ENCODE measurements at regions not wholly inside any gene's neighbourhood (a gene's known extent, or its start where the extent isn't known, plus 50 kb on each side); places are given as distances from the start of the nearest gene placed in this dataset.

DNA sequence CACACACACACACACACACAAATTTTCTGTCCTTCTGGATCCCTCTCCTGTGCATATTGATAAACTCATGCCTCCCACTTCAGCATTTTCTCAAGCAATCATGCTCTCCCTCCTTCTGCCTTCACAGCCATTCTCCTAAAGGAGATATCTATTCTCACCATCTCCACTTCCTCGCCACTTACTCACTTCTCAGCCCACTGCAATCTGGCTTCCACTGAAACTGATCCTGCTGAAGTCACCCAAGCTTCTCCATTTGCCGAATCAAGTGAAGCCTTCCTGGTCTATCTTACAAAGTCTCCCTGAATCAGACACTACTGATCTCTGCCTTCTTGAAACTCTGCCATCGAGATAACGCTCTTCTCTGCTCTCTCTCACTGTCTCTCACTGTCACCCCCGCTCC is 54.0 kb upstream of the GNAO1 start:
- no peaks in the 10 kb centered on the region for H4K20me1 ChIP-seq (ENCODE audit: control insufficient read depth, insufficient read depth)
- ATAC-seq = no peak
- no peak overlapping the region for H3K9ac ChIP-seq (ENCODE audit: control insufficient read depth, insufficient read depth, low read length)
- no peak overlapping the region for H3K27ac ChIP-seq (ENCODE audit: control insufficient read depth, insufficient read depth)
- no peak for DNase-seq (ENCODE audit: low read depth, low spot score)
- no peak overlapping the region for H3K4me2 ChIP-seq (ENCODE audit: control insufficient read depth, insufficient read depth)
- H3K4me3 ChIP-seq = no peak overlapping the region
- BruUV-seq (replicated peaks) = no TSS peak
- no peaks in the 10 kb centered on the region for H3K79me2 ChIP-seq (ENCODE audit: control insufficient read depth, insufficient read depth, low read length)
- H3K27me3 ChIP-seq (replicated peaks in 1 of 2; ENCODE audit: control insufficient read depth in 2 of 2, insufficient read depth in 2 of 2, low read length in 1 of 2) = no peaks in the 10 kb centered on the region; a peak in 1 of 4 replicates
- TF ChIP-seq NBN (IDR thresholded peaks at IDR 0.05) = no peak
- intact Hi-C loops (cut with micrococcal nuclease; ENCODE audit: unreplicated experiment) (no loop called here), in situ Hi-C loops (cut with MboI) (no loop called here)
- no peaks in the 10 kb centered on the region for H3K4me1 ChIP-seq (ENCODE audit: control insufficient read depth, insufficient read depth, low read length)
- no peaks in the 10 kb centered on the region for H3K36me3 ChIP-seq (ENCODE audit: control insufficient read depth in 2 of 2, insufficient read depth in 2 of 2, low read length in 1 of 2)
- FAIRE-seq = no peak
- CTCF ChIA-PET = no interaction called here
- H3K9me3 ChIP-seq (replicated peaks; ENCODE audit: control insufficient read depth, insufficient read depth, low read length) = no peaks in the 10 kb centered on the region
- WGBS (ENCODE audit: insufficient coverage, insufficient replicate concordance, low lambda C conversion rate, missing lambda C conversion rate) = 31% methylated on average over 5 of the region's 5 CpGs
- H2AFZ ChIP-seq (ENCODE audit: control insufficient read depth, low read depth, low read length) = no peak overlapping the region
- RAD21 ChIA-PET (ENCODE audit: unreplicated experiment) = no interaction called here
- SMC1A ChIA-PET (ENCODE audit: uncharacterized antibody, unreplicated experiment) = no interaction called here
- POLR2A ChIA-PET = no interaction called here

DNA sequence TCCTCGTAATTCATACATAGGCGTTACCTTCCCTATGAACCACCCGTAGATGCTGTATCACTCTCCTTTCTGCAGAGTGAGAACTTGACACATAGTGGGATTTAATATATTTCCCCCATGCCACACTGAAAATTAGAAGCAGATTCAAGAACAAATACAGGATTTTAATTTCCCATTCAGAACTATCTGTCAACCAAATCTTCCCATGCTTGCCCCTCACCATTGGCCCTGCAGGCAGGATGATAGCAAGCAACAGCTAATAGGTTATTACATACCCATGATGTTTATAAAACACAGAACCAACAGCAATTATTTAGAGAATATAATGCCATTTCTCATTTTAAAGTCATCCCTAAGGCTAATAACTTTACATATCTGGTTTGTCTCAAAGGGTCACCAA is 55.0 kb upstream of the GNAO1 start:
- RAD21 ChIA-PET (ENCODE audit: unreplicated experiment) = no interaction called here
- in situ Hi-C loops (cut with MboI) = no loop called here
- Histone ChIP-seq H3K27me3 (replicated peaks in 1 of 2; ENCODE audit: control insufficient read depth in 2 of 2, insufficient read depth in 2 of 2, low read length in 1 of 2) (no peaks in the 10 kb centered on the region; a peak in 1 of 4 replicates), H3K36me3 (ENCODE audit: control insufficient read depth in 2 of 2, insufficient read depth in 2 of 2, low read length in 1 of 2) (no peaks in the 10 kb centered on the region), H3K79me2 (ENCODE audit: control insufficient read depth, insufficient read depth, low read length) (no peaks in the 10 kb centered on the region), H3K9ac (ENCODE audit: control insufficient read depth, insufficient read depth, low read length) (no peak overlapping the region), H2AFZ (ENCODE audit: control insufficient read depth, low read depth, low read length) (no peak overlapping the region), H3K27ac (ENCODE audit: control insufficient read depth, insufficient read depth) (no peak overlapping the region), H4K20me1 (ENCODE audit: control insufficient read depth, insufficient read depth) (no peaks in the 10 kb centered on the region), H3K9me3 (replicated peaks; ENCODE audit: control insufficient read depth, insufficient read depth, low read length) (no peaks in the 10 kb centered on the region), H3K4me2 (ENCODE audit: control insufficient read depth, insufficient read depth) (no peak overlapping the region), H3K4me3 (no peak overlapping the region), H3K4me1 (ENCODE audit: control insufficient read depth, insufficient read depth, low read length) (no peaks in the 10 kb centered on the region)
- 18% methylated on average over 3 of the region's 3 CpGs for WGBS (ENCODE audit: insufficient coverage, insufficient replicate concordance, low lambda C conversion rate, missing lambda C conversion rate)
- CTCF ChIA-PET = no interaction called here
- FAIRE-seq (no peak), ATAC-seq (no peak), DNase-seq (ENCODE audit: low read depth, low spot score) (no peak)
- BruUV-seq (replicated peaks) = no TSS peak
- intact Hi-C loops (cut with micrococcal nuclease; ENCODE audit: unreplicated experiment) = no loop called here
- SMC1A ChIA-PET (ENCODE audit: uncharacterized antibody, unreplicated experiment) = interaction anchor here (0.7 kb wide), 1 partner anchor 112 kb away, joined by 3 read pairs; no protein-coding TSS in a partner anchor
- POLR2A ChIA-PET = no interaction called here
- TF ChIP-seq ZZZ3 (IDR thresholded peaks at IDR 0.05; ENCODE audit: control insufficient read depth, insufficient read length, low read depth) (no peak), HCFC1 (IDR thresholded peaks at IDR 0.05; ENCODE audit: low read length) (no peak), POU2F2 (IDR thresholded peaks at IDR 0.05; ENCODE audit: borderline replicate concordance, low read depth, low read length) (no peak), POLR2AphosphoS5 (IDR thresholded peaks at IDR 0.05; ENCODE audit: low read length) (no peak), MTA2 (IDR thresholded peaks at IDR 0.05; ENCODE audit: low read depth) (no peak), RELA (IDR thresholded peaks at IDR 0.05; ENCODE audit: borderline replicate concordance, partially characterized antibody) (no peak), NFXL1 (IDR thresholded peaks at IDR 0.05; ENCODE audit: borderline replicate concordance) (no peak), BCL11A (IDR thresholded peaks at IDR 0.05; ENCODE audit: low read depth, low read length) (no peak), SPI1 (IDR thresholded peaks at IDR 0.05; ENCODE audit: borderline replicate concordance, insufficient read depth, low read depth, low read length) (no peak), NFYB (IDR thresholded peaks at IDR 0.05; ENCODE audit: insufficient read depth, low read depth, low read length) (no peak), CHD4 (IDR thresholded peaks at IDR 0.05) (no peak), SP1 (IDR thresholded peaks at IDR 0.05; ENCODE audit: low read depth, low read length) (no peak), SMC3 (IDR thresholded peaks at IDR 0.05; ENCODE audit: borderline replicate concordance, low read length) (no peak), CBX3 (IDR thresholded peaks at IDR 0.05; ENCODE audit: borderline replicate concordance, low read depth) (no peak), EP300 (IDR thresholded peaks at IDR 0.05; ENCODE audit: borderline replicate concordance in 1 of 2, control insufficient read depth in 1 of 2, low read depth in 2 of 2, low read length in 2 of 2) (no peak), USF2 (IDR thresholded peaks at IDR 0.05; ENCODE audit: borderline replicate concordance, low read depth, low read length) (no peak), DPF2 (IDR thresholded peaks at IDR 0.05) (no peak)
- TF ChIP-seq, protein P1, sequence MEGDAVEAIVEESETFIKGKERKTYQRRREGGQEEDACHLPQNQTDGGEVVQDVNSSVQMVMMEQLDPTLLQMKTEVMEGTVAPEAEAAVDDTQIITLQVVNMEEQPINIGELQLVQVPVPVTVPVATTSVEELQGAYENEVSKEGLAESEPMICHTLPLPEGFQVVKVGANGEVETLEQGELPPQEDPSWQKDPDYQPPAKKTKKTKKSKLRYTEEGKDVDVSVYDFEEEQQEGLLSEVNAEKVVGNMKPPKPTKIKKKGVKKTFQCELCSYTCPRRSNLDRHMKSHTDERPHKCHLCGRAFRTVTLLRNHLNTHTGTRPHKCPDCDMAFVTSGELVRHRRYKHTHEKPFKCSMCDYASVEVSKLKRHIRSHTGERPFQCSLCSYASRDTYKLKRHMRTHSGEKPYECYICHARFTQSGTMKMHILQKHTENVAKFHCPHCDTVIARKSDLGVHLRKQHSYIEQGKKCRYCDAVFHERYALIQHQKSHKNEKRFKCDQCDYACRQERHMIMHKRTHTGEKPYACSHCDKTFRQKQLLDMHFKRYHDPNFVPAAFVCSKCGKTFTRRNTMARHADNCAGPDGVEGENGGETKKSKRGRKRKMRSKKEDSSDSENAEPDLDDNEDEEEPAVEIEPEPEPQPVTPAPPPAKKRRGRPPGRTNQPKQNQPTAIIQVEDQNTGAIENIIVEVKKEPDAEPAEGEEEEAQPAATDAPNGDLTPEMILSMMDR (IDR thresholded peaks at IDR 0.05 in 2 of 3, conservative IDR thresholded peaks at IDR 0.05 in 1 of 3; ENCODE audit: control insufficient read depth in 2 of 3, extremely low read depth in 1 of 3, insufficient read depth in 1 of 3, low read depth in 3 of 3, low read length in 3 of 3) = no peak

Data from GM12878 (cell line).